HG03439 (cell line): ENCODE measurements at regions not wholly inside any gene's neighbourhood (a gene's known extent, or its start where the extent isn't known, plus 50 kb on each side); places are given as distances from the start of the nearest gene placed in this dataset.
"Not testable (repeated sequence)": the region's sequence is repeated elsewhere in the genome, so short reads cannot be mapped to it uniquely, and the experiment has no call there.

Experiments used
- ATAC-seq: cut with Tn5 transposase; IDR thresholded peaks from one replicate; pipeline ENCODE4 v1.9.1; 2021; ENCODE audit warnings: mild to moderate bottlenecking, moderate library complexity; ENCODE audit not compliant: unreplicated experiment

- ATAC-seq = no peak
Observed at GRCh38 chr11:98720951-98721350, 299.8 kb upstream of the CNTN5 start.

GRCh38 chr11:98725471-98725870 is 295.3 kb upstream of the CNTN5 start:
- ATAC-seq = no peak

- no peak for ATAC-seq
Observed at GRCh38 chr11:98728421-98728820, 292.3 kb upstream of the CNTN5 start.

- ATAC-seq = no peak
Observed at GRCh38 chr11:98729118-98729517, 291.6 kb upstream of the CNTN5 start.

GRCh38 chr11:98732947-98733346 is 287.8 kb upstream of the CNTN5 start:
- ATAC-seq = no peak

- ATAC-seq = not testable (repeated sequence)
Observed at GRCh38 chr11:98733378-98733777, 287.4 kb upstream of the CNTN5 start.

- ATAC-seq = no peak
Observed at GRCh38 chr11:98734686-98735085, 286.1 kb upstream of the CNTN5 start.

GRCh38 chr11:98736833-98737232 is 283.9 kb upstream of the CNTN5 start:
- ATAC-seq = no peak

- no peak for ATAC-seq
Observed at GRCh38 chr11:98740321-98740720, 280.4 kb upstream of the CNTN5 start.

GRCh38 chr11:98763446-98763845 is 257.3 kb upstream of the CNTN5 start:
- not testable (repeated sequence) for ATAC-seq

GRCh38 chr11:98766903-98767302 is 253.8 kb upstream of the CNTN5 start:
- no peak for ATAC-seq

- not testable (repeated sequence) for ATAC-seq
Observed at GRCh38 chr11:98770046-98770445, 250.7 kb upstream of the CNTN5 start.

GRCh38 chr11:98771791-98772190 is 249.0 kb upstream of the CNTN5 start:
- no peak for ATAC-seq

- ATAC-seq = no peak
Observed at GRCh38 chr11:98772893-98773292, 247.9 kb upstream of the CNTN5 start.

GRCh38 chr11:98793276-98793675 is 227.5 kb upstream of the CNTN5 start:
- no peak for ATAC-seq

GRCh38 chr11:98798333-98798732 is 222.4 kb upstream of the CNTN5 start:
- no peak for ATAC-seq

- ATAC-seq = no peak
Observed at GRCh38 chr11:98800696-98801095, 220.1 kb upstream of the CNTN5 start.

- ATAC-seq = no peak
Observed at GRCh38 chr11:98828986-98829708, 191.6 kb upstream of the CNTN5 start.

- ATAC-seq = no peak
Observed at GRCh38 chr11:98829971-98830370, 190.8 kb upstream of the CNTN5 start.

GRCh38 chr11:98834776-98835175 is 186.0 kb upstream of the CNTN5 start:
- no peak for ATAC-seq

GRCh38 chr11:98835335-98835734 is 185.4 kb upstream of the CNTN5 start:
- ATAC-seq = no peak

- ATAC-seq = no peak
Observed at GRCh38 chr11:98836156-98836555, 184.6 kb upstream of the CNTN5 start.

GRCh38 chr11:98842187-98842586 is 178.6 kb upstream of the CNTN5 start:
- no peak for ATAC-seq
